Activated naive CD4-positive, alpha-beta T cell treated with anti-CD3 and anti-CD28 coated beads, Interleukin-2, amount 50 U/mL, for 72 hours (primary cell): ENCODE measurements at regions not wholly inside any gene's neighbourhood (a gene's known extent, or its start where the extent isn't known, plus 50 kb on each side); places are given as distances from the start of the nearest gene placed in this dataset.

Experiments used
- ATAC-seq, 2 donors: fragments of 150-1000 bp; cut with Tn5 transposase; 2 replicates each; pipeline ENCODE4 v1.10.0; 2021; ENCODE audit warnings: mild to moderate bottlenecking in 2 of 2, moderate library complexity in 2 of 2
- DNase-seq, 2 donors: peaks; one replicate each; pipeline ENCODE4 v3.0.0; 2021 to 2022; ENCODE audit warnings: low spot score in 2 of 2
- H3K27ac Mint-ChIP-seq, 2 donors: one replicate each; pipeline ENCODE4 v1.8.0; 2022; ENCODE audit warnings: mild to moderate bottlenecking in 2 of 2, mixed read lengths in 2 of 2
- H3K36me3 Mint-ChIP-seq, 2 donors: one replicate each; pipeline ENCODE4 v1.8.0; 2022; ENCODE audit warnings: mixed read lengths in 2 of 2
- H3K9me3 Mint-ChIP-seq, 2 donors: one replicate each; pipeline ENCODE4 v1.8.0; 2022; ENCODE audit warnings: mixed read lengths in 2 of 2

GRCh38 chr4:42347076-42347475 is 50.2 kb upstream of the SHISA3 start:
- ATAC-seq (no peak), DNase-seq (no peak)
- Mint-ChIP-seq H3K27ac (no peak overlapping the region), H3K9me3 (no peaks in the 10 kb centered on the region), H3K36me3 (no peaks in the 10 kb centered on the region)
